T-cell (primary cell): ENCODE measurements at regions not wholly inside any gene's neighbourhood (a gene's known extent, or its start where the extent isn't known, plus 50 kb on each side); places are given as distances from the start of the nearest gene placed in this dataset.
A peak's percentile ranks its signal among the peaks of the same experiment; 100 is the strongest.

Source experiments
- ATAC-seq, 4 experiments: fragments of 200-7000 bp in 3 of 4; fragments of 150-1000 bp in 1 of 4; cut with Tn5 transposase; replicated peaks in 1 of 4; 1 replicate in 3 of 4; 2 replicates in 1 of 4; pipeline ENCODE4 v1.10.0; 2021; ENCODE audit warnings: moderate library complexity in 3 of 4, mild to moderate bottlenecking in 2 of 4, moderate number of reproducible peaks in 1 of 4
- CTCF ChIA-PET, 2 donors: fragments of 300-600 bp; sonication (Branson Sonifier 250); formaldehyde crosslinking; loops; one replicate each; lab custom pipeline; 2022; ENCODE audit warnings: antibody characterized with exemption in 2 of 2; lab: Charles Lee
- POLR2A ChIA-PET, 2 donors: fragments of 300-600 bp; sonication (Branson Sonifier 250); formaldehyde crosslinking; loops; one replicate each; lab custom pipeline; 2022; ENCODE audit warnings: antibody characterized with exemption in 2 of 2; lab: Charles Lee
- DNase-seq, 35 experiments: peaks; one replicate each; pipeline versions ENCODE4 v3.0.0 to v3.0.0-alpha.2; 2013 to 2023
- H3K27ac ChIP-seq: one replicate; pipeline ENCODE4 v1.5.1; 2013; ENCODE audit warnings: low read length
- H3K27me3 ChIP-seq, 2 experiments: replicated peaks in 1 of 2; 1 replicate in 1 of 2; 2 replicates in 1 of 2; pipeline versions ENCODE4 v1.6.1 to v1.7.0; 2013; ENCODE audit warnings: low read length in 1 of 2, mixed read lengths in 1 of 2; ENCODE audit not compliant: control insufficient read depth in 2 of 2, insufficient read depth in 2 of 2; ENCODE audit errors: extremely low read depth in 1 of 2
- H3K36me3 ChIP-seq, 2 donors: 1 replicate in 1 of 2; 2 replicates in 1 of 2; pipeline versions ENCODE4 v1.6.1 to v1.7.0; 2013; ENCODE audit warnings: low read length in 1 of 2; ENCODE audit not compliant: control insufficient read depth in 2 of 2, insufficient read depth in 1 of 2; ENCODE audit errors: extremely low read depth in 1 of 2
- H3K4me1 ChIP-seq, 2 experiments: 1 replicate in 1 of 2; 2 replicates in 1 of 2; pipeline versions ENCODE4 v1.6.1 to v1.7.0; 2013; ENCODE audit warnings: low read length in 2 of 2, mixed read lengths in 1 of 2; ENCODE audit not compliant: insufficient read depth in 2 of 2, control insufficient read depth in 1 of 2; ENCODE audit errors: extremely low read depth in 1 of 2
- H3K4me3 ChIP-seq, 2 donors: 1 replicate in 1 of 2; 2 replicates in 1 of 2; pipeline versions ENCODE4 v1.5.1 to v1.7.0; 2013; ENCODE audit warnings: mild to moderate bottlenecking in 2 of 2, low read length in 1 of 2, moderate library complexity in 1 of 2; ENCODE audit not compliant: control insufficient read depth in 1 of 2; ENCODE audit errors: extremely low read depth in 1 of 2
- H3K9me3 ChIP-seq: 2 replicates; pipeline ENCODE4 v1.7.0; 2013
- H3K27ac Mint-ChIP-seq, 2 donors: one replicate each; pipeline ENCODE4 v1.8.0; 2020 to 2021; ENCODE audit warnings: mild to moderate bottlenecking in 2 of 2, mixed read lengths in 2 of 2
- H3K27me3 Mint-ChIP-seq, 2 donors: one replicate each; pipeline ENCODE4 v1.8.0; 2021 to 2022; ENCODE audit warnings: mixed read lengths in 2 of 2
- H3K36me3 Mint-ChIP-seq: one replicate; pipeline ENCODE4 v1.8.0; 2021; ENCODE audit warnings: mixed read lengths
- H3K4me1 Mint-ChIP-seq, 3 donors: one replicate each; pipeline ENCODE4 v1.8.0; 2020 to 2022; ENCODE audit warnings: mixed read lengths in 3 of 3, mild to moderate bottlenecking in 1 of 3
- H3K4me3 Mint-ChIP-seq, 3 donors: one replicate each; pipeline ENCODE4 v1.8.0; 2020 to 2022; ENCODE audit warnings: mild to moderate bottlenecking in 3 of 3, mixed read lengths in 3 of 3, moderate library complexity in 3 of 3
- H3K9me3 Mint-ChIP-seq, 3 donors: one replicate each; pipeline ENCODE4 v1.8.0; 2020 to 2022; ENCODE audit warnings: mixed read lengths in 3 of 3
- WGBS: methylation state at CpG from one replicate; pipeline ENCODE4 v1.1.5; 2013; ENCODE audit warnings: missing lambda C conversion rate; ENCODE audit not compliant: insufficient coverage; 5-methylcytosine and 5-hydroxymethylcytosine counted together

DNA sequence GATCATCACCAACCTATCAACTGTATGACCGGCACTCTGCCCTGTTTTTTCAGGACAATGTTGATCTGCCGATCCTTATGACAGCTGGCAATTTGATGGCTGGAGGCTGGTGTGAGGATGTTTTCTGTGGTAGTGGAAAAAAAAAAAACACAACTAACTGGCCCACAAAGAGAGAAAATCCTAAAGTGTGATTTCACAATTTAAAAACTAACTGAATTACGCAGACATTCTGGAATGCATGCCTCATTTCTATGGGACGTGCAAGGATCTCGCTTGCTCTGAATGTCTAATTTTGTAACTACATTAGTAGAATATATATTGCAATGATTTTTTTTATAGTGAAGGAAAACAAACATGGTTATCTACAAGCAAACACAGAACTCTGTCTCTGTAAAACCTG, 590.5 kb downstream of the ETS1 start:
- Histone ChIP-seq H3K36me3 (no peaks in the 10 kb centered on the region), H3K27me3 (peaks cover 0 to 3% of the 10 kb centered on the region in 2 experiments), H3K9me3 (no peaks in the 10 kb centered on the region), H3K27ac (no peak overlapping the region), H3K4me3 (no peak overlapping the region), H3K4me1 (no peaks in the 10 kb centered on the region)
- no peak for ATAC-seq
- CTCF ChIA-PET = no interaction called here
- Mint-ChIP-seq H3K27me3 (peaks cover 30 to 39% of the 10 kb centered on the region in 2 donors), H3K9me3 (no peaks in the 10 kb centered on the region), H3K4me1 (no peaks in the 10 kb centered on the region), H3K4me3 (no peak overlapping the region), H3K27ac (no peak overlapping the region), H3K36me3 (no peaks in the 10 kb centered on the region)
- no peak for DNase-seq
- POLR2A ChIA-PET = no interaction called here
- WGBS = no CpG with 5 or more reads among the region's 5 CpGs

DNA sequence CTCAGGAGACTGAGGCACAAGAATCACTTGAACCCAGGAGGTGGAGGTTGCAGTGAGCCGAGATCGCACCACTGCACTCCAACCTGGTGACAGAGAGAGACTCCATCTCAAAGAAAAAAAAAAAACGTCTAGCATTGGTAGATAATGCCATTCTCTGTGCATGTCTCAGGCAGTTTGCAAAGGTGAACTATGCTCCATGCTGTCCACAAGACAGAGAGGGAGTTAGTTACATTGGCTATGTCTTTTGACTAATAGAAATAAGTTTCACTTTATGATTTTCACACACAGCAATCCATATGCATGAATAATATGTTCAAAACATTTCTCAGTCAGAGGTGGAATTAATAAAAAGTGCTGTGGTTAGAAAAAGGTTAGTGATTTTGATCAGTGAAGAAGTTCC, 591.4 kb downstream of the ETS1 start:
- POLR2A ChIA-PET = no interaction called here
- CTCF ChIA-PET = no interaction called here

DNA sequence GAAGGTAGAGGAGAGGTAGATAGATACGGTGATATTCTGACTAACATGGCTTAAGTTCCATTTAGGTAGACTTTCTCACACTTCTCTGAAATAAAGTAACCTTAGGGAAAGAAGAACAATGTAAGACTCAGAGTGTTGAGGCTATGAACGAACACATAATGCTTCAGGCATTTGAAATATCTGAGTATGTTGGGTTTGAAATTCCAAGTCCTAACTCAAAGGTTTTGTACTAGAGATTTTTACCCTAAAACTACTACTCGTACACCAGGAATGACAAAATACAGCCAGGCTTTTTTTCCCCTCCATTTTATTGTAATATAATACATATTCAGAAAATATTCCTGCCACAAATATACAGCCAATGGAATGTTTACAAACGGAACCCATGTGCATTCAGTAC, 592.6 kb downstream of the ETS1 start:
- no peaks in the 10 kb centered on the region for H3K4me1 ChIP-seq
- H3K36me3 ChIP-seq = no peaks in the 10 kb centered on the region
- WGBS = 50% methylated on average over 1 of the region's 4 CpGs
- no peaks in the 10 kb centered on the region for H3K36me3 Mint-ChIP-seq
- H3K27me3 Mint-ChIP-seq = peaks cover 34 to 45% of the 10 kb centered on the region in 2 donors
- POLR2A ChIA-PET = no interaction called here
- H3K27ac ChIP-seq = no peak overlapping the region
- H3K4me3 ChIP-seq = no peak overlapping the region
- H3K27me3 ChIP-seq = peaks cover 0 to 3% of the 10 kb centered on the region in 2 experiments
- no peak for DNase-seq
- H3K9me3 Mint-ChIP-seq = no peaks in the 10 kb centered on the region
- H3K27ac Mint-ChIP-seq = no peak overlapping the region
- H3K4me3 Mint-ChIP-seq = no peak overlapping the region
- H3K4me1 Mint-ChIP-seq = no peaks in the 10 kb centered on the region
- CTCF ChIA-PET = no interaction called here
- ATAC-seq = no peak
- no peaks in the 10 kb centered on the region for H3K9me3 ChIP-seq

More for the DNA sequence above, 591.4 kb downstream of the ETS1 start:
- H3K9me3 Mint-ChIP-seq = no peaks in the 10 kb centered on the region
- no peak overlapping the region for H3K4me3 ChIP-seq
- peaks cover 27 to 39% of the 10 kb centered on the region in 2 donors for H3K27me3 Mint-ChIP-seq
- H3K36me3 ChIP-seq = no peaks in the 10 kb centered on the region
- H3K36me3 Mint-ChIP-seq = no peaks in the 10 kb centered on the region
- H3K27ac ChIP-seq = no peak overlapping the region
- H3K9me3 ChIP-seq = no peaks in the 10 kb centered on the region
- no CpG with 5 or more reads among the region's 3 CpGs for WGBS
- H3K4me1 ChIP-seq = no peaks in the 10 kb centered on the region
- no peak overlapping the region for H3K27ac Mint-ChIP-seq
- H3K4me3 Mint-ChIP-seq = no peak overlapping the region
- peaks cover 0 to 3% of the 10 kb centered on the region in 2 experiments for H3K27me3 ChIP-seq
- DNase-seq (no peak), ATAC-seq (no peak)
- H3K4me1 Mint-ChIP-seq = no peaks in the 10 kb centered on the region

DNA sequence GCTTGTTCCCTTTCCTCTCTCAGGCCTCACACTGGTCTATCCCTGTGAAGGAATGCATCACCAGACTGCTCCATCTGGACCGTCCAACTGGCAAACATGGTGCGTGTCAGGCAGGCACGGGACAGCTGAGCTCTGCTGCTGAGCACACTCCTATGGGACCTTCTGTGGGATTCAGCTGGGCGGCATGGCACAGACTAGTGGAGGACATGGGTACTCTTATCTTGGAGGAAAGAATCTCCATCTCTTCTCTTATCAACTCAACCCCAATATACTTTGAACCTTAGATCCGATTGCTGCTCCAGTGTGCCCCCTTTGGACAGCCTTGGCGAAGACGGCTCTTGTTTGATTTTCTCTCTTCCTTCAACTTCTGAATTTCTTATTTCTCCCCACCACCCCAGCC, 593.6 kb downstream of the ETS1 start:
- Histone ChIP-seq H3K27me3 (peaks cover 0 to 3% of the 10 kb centered on the region in 2 experiments), H3K27ac (no peak overlapping the region), H3K9me3 (no peaks in the 10 kb centered on the region), H3K4me3 (no peak overlapping the region), H3K36me3 (no peaks in the 10 kb centered on the region), H3K4me1 (no peaks in the 10 kb centered on the region)
- Mint-ChIP-seq H3K4me3 (no peak overlapping the region), H3K36me3 (no peaks in the 10 kb centered on the region), H3K4me1 (no peaks in the 10 kb centered on the region), H3K27me3 (peaks cover 31 to 45% of the 10 kb centered on the region in 2 donors), H3K27ac (no peak overlapping the region), H3K9me3 (no peaks in the 10 kb centered on the region)
- DNase-seq (no peak), ATAC-seq (peak in 1 of 4 experiments; percentile 17)
- POLR2A ChIA-PET = no interaction called here
- WGBS = no CpG with 5 or more reads among the region's 7 CpGs
- CTCF ChIA-PET = no interaction called here

DNA sequence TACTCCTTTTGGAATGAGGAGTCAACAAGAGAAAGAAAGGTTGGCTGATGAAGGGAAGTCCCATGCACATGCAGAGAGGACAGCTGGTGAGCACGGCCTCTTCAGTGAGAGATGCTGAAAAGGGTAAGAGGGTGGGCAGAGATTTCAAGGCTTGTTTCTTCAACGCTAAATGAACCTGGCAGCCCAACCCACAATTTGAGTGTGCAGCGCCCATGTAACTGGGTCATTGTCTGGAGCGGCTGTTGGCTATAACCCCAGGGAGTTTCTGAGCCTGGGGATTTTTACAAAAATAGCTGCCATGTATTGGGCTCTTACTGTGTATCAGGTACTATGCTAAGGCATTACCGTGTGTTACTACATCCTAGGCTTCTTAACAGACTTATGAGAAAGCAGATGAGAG, 594.1 kb downstream of the ETS1 start:
- 89% methylated on average over 5 of the region's 5 CpGs for WGBS
- H3K4me1 Mint-ChIP-seq = no peaks in the 10 kb centered on the region
- no peak overlapping the region for H3K27ac Mint-ChIP-seq
- H3K27me3 Mint-ChIP-seq = peaks cover 31 to 41% of the 10 kb centered on the region in 2 donors
- no peaks in the 10 kb centered on the region for H3K36me3 ChIP-seq
- H3K4me3 Mint-ChIP-seq = no peak overlapping the region
- H3K4me3 ChIP-seq = no peak overlapping the region
- DNase-seq (no peak), ATAC-seq (no peak)
- peaks cover 0 to 3% of the 10 kb centered on the region in 2 experiments for H3K27me3 ChIP-seq
- H3K36me3 Mint-ChIP-seq = no peaks in the 10 kb centered on the region
- H3K4me1 ChIP-seq = no peaks in the 10 kb centered on the region
- no peaks in the 10 kb centered on the region for H3K9me3 Mint-ChIP-seq
- no peaks in the 10 kb centered on the region for H3K9me3 ChIP-seq
- no peak overlapping the region for H3K27ac ChIP-seq
- CTCF ChIA-PET = no interaction called here
- POLR2A ChIA-PET = no interaction called here

DNA sequence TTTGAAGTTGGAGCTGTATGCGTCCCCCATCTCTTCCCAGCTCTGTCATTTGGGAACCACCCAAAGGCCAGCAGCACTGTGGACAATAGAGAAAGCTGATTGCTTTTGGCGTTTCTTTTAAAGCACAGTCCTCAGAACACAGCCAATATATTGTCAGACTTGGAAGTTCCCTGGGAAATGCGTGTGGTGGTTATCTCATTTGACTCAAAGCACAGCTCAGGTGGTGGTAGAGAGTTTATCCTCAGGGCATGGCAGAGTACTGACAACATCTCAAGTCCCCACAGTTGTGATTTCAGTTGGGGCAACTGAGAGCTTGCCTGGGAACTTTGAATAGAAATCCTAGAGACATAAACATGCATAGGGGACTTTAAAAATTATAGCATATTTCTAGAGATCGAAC, 601.3 kb downstream of the ETS1 start:
- 92% methylated on average over 2 of the region's 4 CpGs for WGBS
- DNase-seq (no peak), ATAC-seq (no peak)
- Mint-ChIP-seq H3K27ac (no peak overlapping the region), H3K27me3 (peaks cover 17 to 30% of the 10 kb centered on the region in 2 donors), H3K36me3 (no peaks in the 10 kb centered on the region), H3K4me1 (no peaks in the 10 kb centered on the region), H3K4me3 (no peak overlapping the region), H3K9me3 (peaks cover 0 to 22% (median 8%) of the 10 kb centered on the region in 3 donors)
- peaks cover 0 to 3% of the 10 kb centered on the region in 2 experiments for H3K27me3 ChIP-seq
- H3K27ac ChIP-seq = no peak overlapping the region
- ChIA-PET POLR2A (no interaction called here), CTCF (no interaction called here)
- no peaks in the 10 kb centered on the region for H3K4me1 ChIP-seq
- H3K9me3 ChIP-seq = peaks cover 2% of the 10 kb centered on the region
- no peak overlapping the region for H3K4me3 ChIP-seq
- no peaks in the 10 kb centered on the region for H3K36me3 ChIP-seq

DNA sequence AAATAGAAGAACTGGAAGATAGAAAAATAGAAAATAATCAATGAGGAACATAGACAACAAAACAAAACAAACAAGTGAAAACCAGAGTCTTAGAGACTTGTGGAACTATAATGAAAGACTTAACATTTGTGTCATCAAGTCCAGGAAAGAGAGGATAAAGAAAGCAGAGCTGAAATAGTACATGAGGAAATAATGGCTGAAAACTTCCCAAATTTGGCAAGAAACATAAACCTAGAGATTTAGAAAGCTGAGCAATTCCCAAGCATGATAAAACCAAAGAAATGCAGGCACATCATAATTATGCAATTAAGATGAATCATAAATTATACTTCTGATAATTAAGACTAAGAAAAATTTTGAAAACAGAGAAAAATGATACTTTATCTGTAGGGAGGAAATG, 614.5 kb downstream of the ETS1 start:
- H3K4me3 ChIP-seq = no peak overlapping the region
- H3K9me3 ChIP-seq = no peaks in the 10 kb centered on the region
- Mint-ChIP-seq H3K36me3 (no peaks in the 10 kb centered on the region), H3K4me1 (no peaks in the 10 kb centered on the region), H3K27me3 (peaks cover 23 to 36% of the 10 kb centered on the region in 2 donors), H3K27ac (no peak overlapping the region), H3K9me3 (peaks cover under 1 to 5% (median 2%) of the 10 kb centered on the region in 3 donors), H3K4me3 (no peak overlapping the region)
- H3K36me3 ChIP-seq = no peaks in the 10 kb centered on the region
- no peaks in the 10 kb centered on the region for H3K27me3 ChIP-seq
- no peak for ATAC-seq
- H3K4me1 ChIP-seq = no peaks in the 10 kb centered on the region
- ChIA-PET CTCF (interaction anchor here in 1 of 2 donors (0.7 kb wide), 1 partner anchor 187 kb away, joined by 3 read pairs; no protein-coding TSS in a partner anchor), POLR2A (no interaction called here)
- no peak overlapping the region for H3K27ac ChIP-seq
- no peak for DNase-seq
